ENCODE measurements at regions not wholly inside any gene's neighbourhood (a gene's known extent, or its start where the extent isn't known, plus 50 kb on each side); places are given as distances from the start of the nearest gene placed in this dataset.
"Not testable (repeated sequence)": the region's sequence is repeated elsewhere in the genome, so short reads cannot be mapped to it uniquely, and the experiment has no call there.

GRCh38 chr20:63145156-63145555 is 70.8 kb downstream of the YTHDF1 start:
- no peak for DNase-seq

- DNase-seq = no peak
These were observed 73.0 kb downstream of the YTHDF1 start for GRCh38 chr20:63142933-63143332.

GRCh38 chr20:63141531-63141930 is 74.4 kb downstream of the YTHDF1 start:
- DNase-seq = no peak

GRCh38 chr20:63140514-63141433 is 75.2 kb downstream of the YTHDF1 start:
- DNase-seq = no peak

- DNase-seq = no peak
These were observed 76.1 kb downstream of the YTHDF1 start for GRCh38 chr20:63139837-63140236.

- no peak for DNase-seq
These were observed 76.6 kb downstream of the YTHDF1 start for GRCh38 chr20:63139356-63139755.

GRCh38 chr20:63138855-63139341 is 77.0 kb downstream of the YTHDF1 start:
- no peak for DNase-seq

GRCh38 chr20:63137851-63138415 is 78.0 kb downstream of the YTHDF1 start:
- no peak for DNase-seq

GRCh38 chr20:63136296-63136695 is 79.6 kb downstream of the YTHDF1 start:
- DNase-seq = no peak

- DNase-seq = no peak
These were observed 80.5 kb downstream of the YTHDF1 start for GRCh38 chr20:63135411-63135810.

- not testable (repeated sequence) for DNase-seq
These were observed 81.1 kb downstream of the YTHDF1 start for GRCh38 chr20:63134711-63135361.

GRCh38 chr20:63134201-63134612 is 81.7 kb downstream of the YTHDF1 start:
- no peak for DNase-seq

- no peak for DNase-seq
These were observed 82.3 kb downstream of the YTHDF1 start for GRCh38 chr20:63133481-63134091.

- no peak for DNase-seq
These were observed 83.0 kb downstream of the YTHDF1 start for GRCh38 chr20:63132715-63133471.

GRCh38 chr20:63132131-63132714 is 83.7 kb downstream of the YTHDF1 start:
- no peak for DNase-seq

- DNase-seq = no peak
These were observed 85.0 kb downstream of the YTHDF1 start for GRCh38 chr20:63130658-63131577.

- DNase-seq = no peak
These were observed 85.8 kb downstream of the YTHDF1 start for GRCh38 chr20:63129991-63130657.

GRCh38 chr20:63129376-63129965 is 86.5 kb downstream of the YTHDF1 start:
- DNase-seq = no peak

- no peak for DNase-seq
These were observed 87.0 kb downstream of the YTHDF1 start for GRCh38 chr20:63128956-63129355.

- no peak for DNase-seq
These were observed 87.6 kb downstream of the YTHDF1 start for GRCh38 chr20:63128367-63128766.

All from effector CD4-positive, alpha-beta T cell (primary cell).